Type B pancreatic cell (in vitro differentiated cells): ENCODE measurements at regions not wholly inside any gene's neighbourhood (a gene's known extent, or its start where the extent isn't known, plus 50 kb on each side); places are given as distances from the start of the nearest gene placed in this dataset.

ENCODE experiments used
- DNase-seq: peaks from one replicate; pipeline ENCODE4 v3.0.0; 2021; ENCODE audit warnings: mixed read lengths; ENCODE audit not compliant: unreplicated experiment; ENCODE audit errors: extremely low spot score
- H3K27ac Mint-ChIP-seq: 2 replicates; pipeline ENCODE4 v1.8.0; 2021; ENCODE audit warnings: mild to moderate bottlenecking, mixed read lengths
- H3K27me3 Mint-ChIP-seq: 2 replicates; pipeline ENCODE4 v1.8.0; 2021; ENCODE audit warnings: mixed read lengths
- H3K36me3 Mint-ChIP-seq: 2 replicates; pipeline ENCODE4 v1.8.0; 2021; ENCODE audit warnings: mixed read lengths
- H3K4me1 Mint-ChIP-seq: one replicate; pipeline ENCODE4 v1.8.0; 2021; ENCODE audit warnings: mixed read lengths; ENCODE audit not compliant: unreplicated experiment
- H3K4me3 Mint-ChIP-seq: 2 replicates; pipeline ENCODE4 v1.8.0; 2021; ENCODE audit warnings: mild to moderate bottlenecking, mixed read lengths
- H3K9me3 Mint-ChIP-seq: 2 replicates; pipeline ENCODE4 v1.8.0; 2021; ENCODE audit warnings: mixed read lengths
- TF ChIP-seq, protein P1 (sequence below): fragments of 200-600 bp; sonication (generic); conservative IDR thresholded peaks from 2 replicates; pipeline ENCODE4 v1.5.0; 2021; ENCODE audit warnings: antibody characterized with exemption, mild to moderate bottlenecking

DNA sequence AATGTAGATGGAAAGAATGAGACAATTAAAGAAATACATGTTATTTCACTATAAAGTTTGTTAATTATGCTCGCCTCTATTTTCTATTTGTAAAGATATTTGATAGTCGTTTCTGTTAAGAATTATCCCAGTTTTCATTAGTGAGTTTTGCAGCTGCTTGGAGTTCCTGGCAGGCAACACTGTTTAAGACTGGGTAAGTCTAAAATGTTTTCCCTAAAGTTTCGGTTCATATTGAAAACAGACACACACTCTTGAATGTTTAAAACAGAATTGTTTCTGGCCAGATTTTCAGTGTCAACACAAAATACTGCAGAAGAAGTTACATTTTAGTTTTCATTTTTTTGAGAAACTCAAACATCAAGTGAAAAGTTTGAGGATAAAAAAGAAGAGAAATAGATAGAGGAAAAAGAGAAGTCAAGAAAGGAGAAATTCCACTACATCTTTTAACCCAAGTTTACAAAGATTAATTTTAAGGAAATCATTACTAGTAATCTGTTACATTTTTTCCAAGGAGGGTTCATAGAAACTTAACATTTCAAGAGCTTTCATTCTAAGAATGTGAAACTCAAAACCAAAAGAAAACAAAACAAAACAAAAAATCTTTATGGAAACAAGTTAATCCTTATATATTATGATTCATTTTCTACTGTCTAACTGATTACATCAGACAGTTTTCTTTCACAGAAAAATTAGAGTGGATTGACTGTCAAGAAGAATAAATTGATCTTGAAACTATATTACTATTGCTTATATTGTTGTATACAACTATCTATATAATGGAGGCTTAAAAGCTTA is 305.5 kb downstream of the FAT4 start:
- H3K9me3 Mint-ChIP-seq = no peaks in the 10 kb centered on the region
- peaks cover 4% of the 10 kb centered on the region for H3K4me1 Mint-ChIP-seq
- H3K4me3 Mint-ChIP-seq = no peak overlapping the region
- TF ChIP-seq, protein P1, sequence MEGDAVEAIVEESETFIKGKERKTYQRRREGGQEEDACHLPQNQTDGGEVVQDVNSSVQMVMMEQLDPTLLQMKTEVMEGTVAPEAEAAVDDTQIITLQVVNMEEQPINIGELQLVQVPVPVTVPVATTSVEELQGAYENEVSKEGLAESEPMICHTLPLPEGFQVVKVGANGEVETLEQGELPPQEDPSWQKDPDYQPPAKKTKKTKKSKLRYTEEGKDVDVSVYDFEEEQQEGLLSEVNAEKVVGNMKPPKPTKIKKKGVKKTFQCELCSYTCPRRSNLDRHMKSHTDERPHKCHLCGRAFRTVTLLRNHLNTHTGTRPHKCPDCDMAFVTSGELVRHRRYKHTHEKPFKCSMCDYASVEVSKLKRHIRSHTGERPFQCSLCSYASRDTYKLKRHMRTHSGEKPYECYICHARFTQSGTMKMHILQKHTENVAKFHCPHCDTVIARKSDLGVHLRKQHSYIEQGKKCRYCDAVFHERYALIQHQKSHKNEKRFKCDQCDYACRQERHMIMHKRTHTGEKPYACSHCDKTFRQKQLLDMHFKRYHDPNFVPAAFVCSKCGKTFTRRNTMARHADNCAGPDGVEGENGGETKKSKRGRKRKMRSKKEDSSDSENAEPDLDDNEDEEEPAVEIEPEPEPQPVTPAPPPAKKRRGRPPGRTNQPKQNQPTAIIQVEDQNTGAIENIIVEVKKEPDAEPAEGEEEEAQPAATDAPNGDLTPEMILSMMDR = no peak
- DNase-seq = no peak
- H3K27ac Mint-ChIP-seq = no peak overlapping the region
- no peaks in the 10 kb centered on the region for H3K27me3 Mint-ChIP-seq
- H3K36me3 Mint-ChIP-seq = no peaks in the 10 kb centered on the region

DNA sequence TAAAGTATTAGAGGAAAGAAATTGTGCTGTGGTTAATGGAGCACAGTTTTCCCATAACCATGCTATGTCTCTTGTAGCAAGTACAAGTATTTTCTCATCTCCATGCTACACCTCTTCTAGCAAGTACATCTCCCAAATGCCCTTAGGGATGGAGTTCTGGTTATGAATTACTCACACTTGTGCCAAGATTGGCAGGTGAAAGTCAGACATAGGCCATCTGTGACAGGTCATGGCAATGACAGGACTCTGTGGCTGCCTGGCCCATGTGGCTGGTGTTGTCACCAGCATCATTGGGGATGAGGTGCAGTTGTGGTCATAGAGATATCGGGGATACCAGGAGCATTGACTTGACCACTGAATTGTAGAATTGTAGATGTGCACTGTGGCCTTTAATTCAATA is 310.2 kb downstream of the FAT4 start:
- peaks cover 4% of the 10 kb centered on the region for H3K4me1 Mint-ChIP-seq
- TF ChIP-seq, protein P1 = no peak
- no peaks in the 10 kb centered on the region for H3K27me3 Mint-ChIP-seq
- no peaks in the 10 kb centered on the region for H3K36me3 Mint-ChIP-seq
- DNase-seq = no peak
- H3K27ac Mint-ChIP-seq = no peak overlapping the region
- no peak overlapping the region for H3K4me3 Mint-ChIP-seq
- H3K9me3 Mint-ChIP-seq = no peaks in the 10 kb centered on the region

DNA sequence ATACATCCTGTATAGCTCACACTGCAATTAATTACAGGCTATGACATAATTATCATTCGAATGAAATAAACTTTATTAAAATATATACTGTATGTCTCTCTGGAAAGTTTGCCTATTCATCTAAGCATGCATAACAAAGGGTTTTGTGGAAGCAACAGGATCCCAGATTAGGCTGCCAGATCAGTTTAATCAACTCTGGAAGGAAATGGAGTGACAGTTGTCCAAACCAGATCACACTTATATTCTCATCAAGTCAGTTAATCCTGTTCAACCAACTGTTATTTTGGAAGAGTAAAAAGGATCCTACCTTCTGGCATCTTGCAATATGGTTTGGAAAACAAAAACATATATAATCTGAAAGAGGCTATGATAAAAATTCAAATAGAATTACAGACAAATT is 312.2 kb downstream of the FAT4 start:
- H3K36me3 Mint-ChIP-seq = no peaks in the 10 kb centered on the region
- H3K4me3 Mint-ChIP-seq = no peak overlapping the region
- no peak overlapping the region for H3K27ac Mint-ChIP-seq
- H3K9me3 Mint-ChIP-seq = no peaks in the 10 kb centered on the region
- TF ChIP-seq, protein P1 = no peak
- no peaks in the 10 kb centered on the region for H3K4me1 Mint-ChIP-seq
- H3K27me3 Mint-ChIP-seq = no peaks in the 10 kb centered on the region
- DNase-seq = no peak

DNA sequence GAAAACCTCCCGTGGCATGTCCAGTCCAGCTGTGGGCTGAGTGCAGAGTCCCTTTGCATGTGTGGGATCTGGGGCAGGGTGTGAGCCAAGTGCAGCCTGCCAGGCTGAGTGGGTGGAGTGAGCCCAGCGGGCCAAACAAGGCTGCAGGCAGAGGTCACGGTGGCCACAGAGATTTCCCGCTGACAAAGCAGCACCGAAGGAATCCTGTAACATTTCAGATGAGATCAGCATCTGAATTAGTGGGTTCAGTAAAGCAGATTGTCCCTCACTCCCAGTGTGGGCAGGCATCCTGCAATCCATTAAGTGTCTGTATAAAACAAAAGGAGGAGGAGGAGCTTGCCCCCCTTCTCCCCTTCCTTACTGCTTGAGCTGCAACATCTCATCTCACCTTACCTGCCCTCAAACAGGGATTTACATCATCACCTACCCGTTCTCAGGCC is 324.4 kb downstream of the FAT4 start:
- Mint-ChIP-seq H3K27ac (no peak overlapping the region), H3K4me3 (no peak overlapping the region), H3K9me3 (no peaks in the 10 kb centered on the region), H3K27me3 (peaks cover 14% of the 10 kb centered on the region), H3K4me1 (peaks cover 19% of the 10 kb centered on the region), H3K36me3 (no peaks in the 10 kb centered on the region)
- no peak for DNase-seq
- TF ChIP-seq, protein P1 = no peak

DNA sequence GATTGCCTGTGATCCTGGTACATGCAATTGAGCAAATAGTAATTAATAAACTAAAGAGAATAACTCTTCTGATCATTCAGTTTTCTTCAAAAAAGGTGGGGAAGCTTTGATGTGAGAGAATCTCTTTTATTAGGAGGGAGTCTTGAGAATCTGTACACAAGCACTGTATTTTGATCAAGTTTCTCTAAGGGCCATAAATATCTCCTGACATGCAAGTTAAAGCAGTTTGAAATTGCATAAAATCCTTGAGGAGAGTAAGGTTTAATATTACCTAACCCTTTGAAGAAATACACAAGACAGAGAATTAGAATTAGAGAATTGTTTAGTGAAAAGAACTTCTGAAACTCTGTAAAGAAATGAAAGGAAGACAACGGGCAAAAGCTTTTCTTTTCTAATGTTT is 326.9 kb downstream of the FAT4 start:
- no peak for DNase-seq
- Mint-ChIP-seq H3K27ac (no peak overlapping the region), H3K4me1 (peaks cover 19% of the 10 kb centered on the region), H3K36me3 (no peaks in the 10 kb centered on the region), H3K27me3 (peaks cover 10% of the 10 kb centered on the region), H3K9me3 (no peaks in the 10 kb centered on the region), H3K4me3 (no peak overlapping the region)
- TF ChIP-seq, protein P1 = no peak
